ENCODE measurements at regions not wholly inside any gene's neighbourhood (a gene's known extent, or its start where the extent isn't known, plus 50 kb on each side); places are given as distances from the start of the nearest gene placed in this dataset.

DNA sequence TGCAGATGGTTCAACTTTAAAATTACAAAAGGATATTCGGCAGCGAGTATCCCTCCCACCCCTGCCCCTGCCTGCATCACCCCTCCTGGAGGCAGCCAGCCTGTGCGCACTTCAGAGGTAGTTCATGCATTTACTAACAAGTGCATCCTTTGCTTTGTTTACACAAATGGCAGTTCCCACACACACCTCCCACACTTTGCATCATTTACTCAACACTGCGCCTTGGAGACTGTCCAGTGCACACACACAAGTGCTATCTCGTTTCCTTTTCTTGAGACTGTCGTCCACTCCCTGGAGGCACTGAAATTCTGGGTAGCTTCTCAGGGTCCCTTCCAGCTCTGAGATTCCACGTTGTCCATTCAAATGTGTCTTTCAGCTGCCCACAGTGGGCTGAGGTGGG is 53.1 kb upstream of the VSX1 start:
- DNase-seq (ENCODE audit: insufficient read length, low spot score) (no peak), FAIRE-seq (no peak)

DNA sequence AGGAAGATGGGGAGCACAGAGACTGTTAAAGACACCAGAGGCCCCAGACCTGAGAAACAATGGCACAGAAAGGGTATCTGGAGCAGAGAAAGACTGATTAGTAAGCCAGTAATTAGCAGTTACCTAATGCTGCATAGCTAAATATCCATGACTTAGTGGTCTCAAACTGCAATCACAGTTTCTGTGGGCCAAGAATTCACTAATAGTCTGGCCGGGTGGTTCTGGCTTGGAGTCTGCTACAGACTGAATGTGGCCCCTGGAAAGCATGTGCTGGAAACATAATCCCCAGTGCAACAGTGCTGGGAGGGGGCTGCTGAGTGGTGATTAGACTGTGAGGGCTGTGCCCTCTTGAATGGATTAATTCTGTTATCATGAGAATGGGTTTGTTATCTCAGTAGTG is 54.1 kb upstream of the VSX1 start:
- no peak for FAIRE-seq
- no peak for DNase-seq (ENCODE audit: insufficient read length, low spot score)

DNA sequence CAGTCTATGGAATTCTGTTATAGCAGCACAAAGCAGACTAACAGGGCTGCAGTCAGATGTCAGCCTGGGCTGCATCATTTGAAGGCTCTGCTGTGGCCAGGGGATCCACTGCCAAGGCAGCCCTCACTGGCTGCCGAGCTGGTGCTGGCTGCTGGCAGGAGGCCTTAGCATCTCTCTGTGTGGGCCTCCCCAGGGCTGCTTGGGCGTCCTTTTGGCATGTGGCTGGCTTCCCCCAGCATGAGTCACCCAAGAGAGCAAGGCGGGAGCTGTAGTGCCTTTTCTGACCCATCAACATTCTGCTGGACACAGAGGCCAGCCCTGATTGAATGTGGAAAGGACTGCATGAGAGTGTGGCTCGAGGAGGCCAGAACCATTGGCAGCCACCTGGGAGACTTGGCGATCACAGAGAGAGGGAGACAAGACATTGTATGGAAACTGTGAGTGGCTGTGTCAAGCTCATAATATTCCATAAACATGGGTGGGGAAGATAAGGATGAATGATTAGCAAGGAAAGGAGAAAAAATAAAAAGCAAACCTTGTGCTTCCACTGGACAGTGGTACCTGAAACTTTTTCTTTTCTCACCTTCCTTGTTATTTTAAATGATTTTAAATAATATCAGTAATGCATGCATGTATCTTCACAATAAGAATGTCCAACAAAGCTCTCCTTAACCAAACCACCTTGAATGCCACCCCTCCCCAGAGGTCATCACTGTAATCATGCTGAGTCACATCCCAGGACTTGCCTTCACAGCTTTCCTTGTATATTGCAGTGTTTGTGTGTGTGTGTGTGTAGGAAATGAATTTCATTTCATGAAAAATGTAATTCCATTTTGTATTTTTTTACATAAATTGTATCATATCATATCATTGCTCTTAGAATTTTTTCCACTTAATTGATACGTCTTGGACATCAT is 55.0 kb upstream of the VSX1 start:
- DNase-seq (ENCODE audit: insufficient read length, low spot score) (peak; percentile 83), FAIRE-seq (peak; percentile 74)

DNA sequence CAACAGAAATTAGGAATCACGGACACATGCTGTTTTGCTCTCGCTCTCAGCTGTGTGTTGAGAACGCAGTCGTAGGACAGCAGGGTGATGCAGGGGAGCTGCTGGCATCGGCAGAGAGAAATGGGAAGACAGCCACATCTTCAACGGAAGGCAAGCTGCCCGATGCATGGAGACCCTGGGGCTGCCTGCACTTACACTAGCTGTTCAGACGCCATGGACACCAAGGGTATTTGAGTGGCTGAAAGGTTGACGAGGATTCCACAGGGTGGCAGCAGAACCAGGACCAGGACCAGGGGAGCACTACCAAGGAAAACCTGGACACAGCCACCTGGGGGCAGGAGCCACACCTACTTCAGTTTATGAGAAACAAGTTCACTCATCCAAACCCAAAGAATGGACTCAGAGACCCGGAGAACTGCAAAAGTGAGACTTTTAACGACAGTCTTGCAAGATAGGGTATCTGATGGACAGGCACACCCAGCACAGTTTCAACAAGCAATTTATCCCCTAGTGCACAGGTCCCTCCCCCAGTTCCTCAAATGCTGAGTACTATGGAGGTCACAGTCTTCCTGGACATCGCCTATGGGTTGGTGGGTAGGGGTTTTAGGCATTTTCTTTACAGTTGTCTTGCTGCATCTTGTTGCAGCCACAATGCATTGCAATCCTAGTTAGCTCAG is 56.3 kb upstream of the ENTPD6 start:
- FAIRE-seq (no peak), DNase-seq (ENCODE audit: insufficient read length, low spot score) (no peak)

DNA sequence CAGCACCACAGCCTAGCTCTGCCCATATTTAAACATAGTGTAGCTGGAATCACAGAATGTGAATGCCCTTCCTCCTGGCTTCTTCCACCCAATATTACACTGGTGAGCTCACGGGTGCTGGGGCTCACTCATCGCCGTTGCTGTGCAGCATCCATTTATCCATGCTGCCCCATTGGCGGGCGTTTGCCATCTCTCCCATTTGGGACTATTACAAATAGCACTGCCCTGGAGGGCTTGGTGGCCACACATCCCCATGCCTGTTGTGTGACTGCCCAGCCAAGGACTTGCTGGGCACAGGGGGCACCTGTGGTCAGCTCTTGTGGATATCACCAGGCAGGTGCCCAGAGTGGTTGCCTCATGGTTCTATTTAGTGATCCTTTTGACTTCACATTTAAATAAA is 54.5 kb upstream of the ENTPD6 start:
- DNase-seq (ENCODE audit: insufficient read length, low spot score): no peak
- FAIRE-seq: no peak

DNA sequence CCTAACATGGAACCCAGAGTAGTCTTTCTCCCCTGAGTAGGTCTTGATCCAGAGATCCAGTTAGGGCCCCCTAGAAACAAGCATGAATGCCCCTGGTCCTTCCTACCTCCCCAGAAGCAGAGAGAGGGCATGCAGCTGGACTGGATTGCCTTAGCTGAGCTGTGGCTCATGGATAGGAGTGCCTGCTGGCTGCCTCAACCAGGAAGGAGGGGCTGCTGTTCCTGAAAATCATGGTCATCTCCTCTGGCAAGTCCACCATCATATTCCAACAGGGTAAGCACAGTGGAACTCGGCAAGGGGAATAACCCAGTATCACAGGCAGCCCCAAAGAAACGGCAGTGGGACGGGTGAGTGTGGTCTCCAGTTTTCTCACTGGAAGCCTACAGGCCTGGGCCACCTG is 53.1 kb upstream of the ENTPD6 start:
- FAIRE-seq (no peak), DNase-seq (ENCODE audit: insufficient read length, low spot score) (no peak)

DNA sequence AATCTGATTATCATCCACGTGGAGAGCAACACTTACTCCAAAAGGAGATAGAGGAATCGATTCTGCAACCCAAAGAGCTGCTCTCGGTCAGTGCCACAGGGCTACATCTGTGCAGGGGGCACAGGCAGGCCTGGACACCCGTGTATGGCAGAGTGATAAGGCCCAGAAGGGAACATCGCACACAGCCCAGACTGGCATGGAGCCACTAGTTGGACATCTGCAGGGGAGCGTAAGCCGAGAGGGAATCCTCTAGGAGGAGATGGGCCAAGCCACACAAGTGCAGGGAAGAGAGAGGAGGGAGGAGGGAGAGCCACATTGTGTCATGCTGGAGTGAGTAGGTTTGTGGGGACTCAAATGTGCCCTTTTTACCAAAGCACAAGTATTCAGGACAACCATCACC is 50.4 kb upstream of the ENTPD6 start:
- no peak for FAIRE-seq
- DNase-seq (ENCODE audit: insufficient read length, low spot score): no peak

Measured in HTR-8/SVneo (cell line).